ENCODE measurements at regions not wholly inside any gene's neighbourhood (a gene's known extent, or its start where the extent isn't known, plus 50 kb on each side); places are given as distances from the start of the nearest gene placed in this dataset.

DNA sequence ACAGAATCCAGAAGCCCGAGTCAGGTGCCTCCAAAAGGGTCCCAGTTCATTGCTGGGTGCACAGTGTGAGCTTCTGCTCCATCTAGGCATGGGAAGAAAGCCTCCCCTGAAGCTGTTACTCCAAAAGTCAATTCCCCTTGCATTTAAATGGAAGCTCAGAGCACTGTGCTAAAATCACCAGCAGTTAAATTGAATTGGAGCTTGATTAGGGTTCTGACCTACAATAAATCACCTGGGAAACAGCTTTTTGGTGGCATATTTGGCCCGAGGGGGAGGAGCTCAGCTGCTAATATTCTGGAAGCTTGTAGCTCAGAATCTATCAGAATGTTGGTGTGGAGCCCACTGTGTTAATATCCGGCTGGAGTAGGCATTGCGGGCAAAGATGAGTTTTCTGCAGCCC lies 87.1 kb upstream of the RGMA start:
- H3K27me3 ChIP-seq (ENCODE audit: insufficient read depth, poor library complexity, severe bottlenecking): no peaks in the 10 kb centered on the region
- H3K27ac ChIP-seq (replicated peaks): no peak overlapping the region
- TF ChIP-seq GABPA (IDR thresholded peaks at IDR 0.05; ENCODE audit: low read depth): no peak
- TF ChIP-seq POLR2AphosphoS5 (IDR thresholded peaks at IDR 0.05; ENCODE audit: low read depth): no peak
- TF ChIP-seq SPI1 (IDR thresholded peaks at IDR 0.05; ENCODE audit: borderline replicate concordance, low read depth): no peak
- TF ChIP-seq, protein P1, sequence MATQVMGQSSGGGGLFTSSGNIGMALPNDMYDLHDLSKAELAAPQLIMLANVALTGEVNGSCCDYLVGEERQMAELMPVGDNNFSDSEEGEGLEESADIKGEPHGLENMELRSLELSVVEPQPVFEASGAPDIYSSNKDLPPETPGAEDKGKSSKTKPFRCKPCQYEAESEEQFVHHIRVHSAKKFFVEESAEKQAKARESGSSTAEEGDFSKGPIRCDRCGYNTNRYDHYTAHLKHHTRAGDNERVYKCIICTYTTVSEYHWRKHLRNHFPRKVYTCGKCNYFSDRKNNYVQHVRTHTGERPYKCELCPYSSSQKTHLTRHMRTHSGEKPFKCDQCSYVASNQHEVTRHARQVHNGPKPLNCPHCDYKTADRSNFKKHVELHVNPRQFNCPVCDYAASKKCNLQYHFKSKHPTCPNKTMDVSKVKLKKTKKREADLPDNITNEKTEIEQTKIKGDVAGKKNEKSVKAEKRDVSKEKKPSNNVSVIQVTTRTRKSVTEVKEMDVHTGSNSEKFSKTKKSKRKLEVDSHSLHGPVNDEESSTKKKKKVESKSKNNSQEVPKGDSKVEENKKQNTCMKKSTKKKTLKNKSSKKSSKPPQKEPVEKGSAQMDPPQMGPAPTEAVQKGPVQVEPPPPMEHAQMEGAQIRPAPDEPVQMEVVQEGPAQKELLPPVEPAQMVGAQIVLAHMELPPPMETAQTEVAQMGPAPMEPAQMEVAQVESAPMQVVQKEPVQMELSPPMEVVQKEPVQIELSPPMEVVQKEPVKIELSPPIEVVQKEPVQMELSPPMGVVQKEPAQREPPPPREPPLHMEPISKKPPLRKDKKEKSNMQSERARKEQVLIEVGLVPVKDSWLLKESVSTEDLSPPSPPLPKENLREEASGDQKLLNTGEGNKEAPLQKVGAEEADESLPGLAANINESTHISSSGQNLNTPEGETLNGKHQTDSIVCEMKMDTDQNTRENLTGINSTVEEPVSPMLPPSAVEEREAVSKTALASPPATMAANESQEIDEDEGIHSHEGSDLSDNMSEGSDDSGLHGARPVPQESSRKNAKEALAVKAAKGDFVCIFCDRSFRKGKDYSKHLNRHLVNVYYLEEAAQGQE (IDR thresholded peaks at IDR 0.05; ENCODE audit: insufficient replicate concordance, low read depth): no peak
- no peak for TF ChIP-seq CTCF (IDR thresholded peaks at IDR 0.05; ENCODE audit: insufficient read depth, low read length)
- no peak overlapping the region for H3K4me3 ChIP-seq (replicated peaks; ENCODE audit: insufficient read depth, low read length)
- DNase-seq (ENCODE audit: low read depth in 1 of 2, low spot score in 1 of 2): no peak

GRCh38 chr15:93174836-93175235 lies 85.8 kb upstream of the RGMA start:
- no peak for DNase-seq (ENCODE audit: low read depth in 1 of 2, low spot score in 1 of 2)
- no peak overlapping the region for H3K4me3 ChIP-seq (replicated peaks; ENCODE audit: insufficient read depth, low read length)
- TF ChIP-seq POLR2AphosphoS5 (IDR thresholded peaks at IDR 0.05; ENCODE audit: low read depth) (no peak), CTCF (IDR thresholded peaks at IDR 0.05; ENCODE audit: insufficient read depth, low read length) (no peak), SPI1 (IDR thresholded peaks at IDR 0.05; ENCODE audit: borderline replicate concordance, low read depth) (no peak), GABPA (IDR thresholded peaks at IDR 0.05; ENCODE audit: low read depth) (no peak)
- TF ChIP-seq, protein P1 (IDR thresholded peaks at IDR 0.05; ENCODE audit: insufficient replicate concordance, low read depth): no peak
- no peak overlapping the region for H3K27ac ChIP-seq (replicated peaks)
- no peaks in the 10 kb centered on the region for H3K27me3 ChIP-seq (ENCODE audit: insufficient read depth, poor library complexity, severe bottlenecking)

DNA sequence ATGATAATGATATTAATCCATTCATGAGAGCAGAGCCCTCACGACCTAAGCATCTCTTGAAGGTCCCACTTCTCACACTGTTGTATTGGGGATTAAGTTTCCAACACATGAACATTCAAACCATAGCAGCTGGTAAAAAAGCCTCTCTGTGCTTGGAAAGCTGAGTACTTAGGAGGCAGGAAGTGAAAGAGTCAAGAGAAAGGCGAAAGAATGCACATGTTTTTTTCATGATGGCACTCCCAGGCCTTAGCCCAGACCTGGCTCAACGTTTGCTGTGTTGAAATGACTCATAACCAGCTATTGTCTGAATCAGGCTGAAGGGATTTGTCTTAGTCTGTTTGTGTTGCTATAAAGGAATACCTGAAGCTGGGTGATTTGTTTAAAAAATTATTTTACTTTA lies 84.4 kb upstream of the RGMA start:
- H3K4me3 ChIP-seq (replicated peaks; ENCODE audit: insufficient read depth, low read length): no peak overlapping the region
- DNase-seq (ENCODE audit: low read depth in 1 of 2, low spot score in 1 of 2): no peak
- H3K27ac ChIP-seq (replicated peaks): no peak overlapping the region
- TF ChIP-seq CTCF (IDR thresholded peaks at IDR 0.05; ENCODE audit: insufficient read depth, low read length): no peak
- H3K27me3 ChIP-seq (ENCODE audit: insufficient read depth, poor library complexity, severe bottlenecking): no peaks in the 10 kb centered on the region

- H3K27ac ChIP-seq (replicated peaks): no peak overlapping the region
- H3K27me3 ChIP-seq (ENCODE audit: insufficient read depth, poor library complexity, severe bottlenecking): no peaks in the 10 kb centered on the region
- DNase-seq (ENCODE audit: low read depth in 1 of 2, low spot score in 1 of 2): no peak
- TF ChIP-seq, protein P1 (IDR thresholded peaks at IDR 0.05; ENCODE audit: insufficient replicate concordance, low read depth): no peak
- TF ChIP-seq CTCF (IDR thresholded peaks at IDR 0.05; ENCODE audit: insufficient read depth, low read length) (no peak), POLR2AphosphoS5 (IDR thresholded peaks at IDR 0.05; ENCODE audit: low read depth) (no peak), GABPA (IDR thresholded peaks at IDR 0.05; ENCODE audit: low read depth) (no peak), SPI1 (IDR thresholded peaks at IDR 0.05; ENCODE audit: borderline replicate concordance, low read depth) (no peak)
- no peak overlapping the region for H3K4me3 ChIP-seq (replicated peaks; ENCODE audit: insufficient read depth, low read length)
Measured at GRCh38 chr15:93171476-93171875, 82.5 kb upstream of the RGMA start.

Measured in HL-60 (cell line).